ENCODE measurements at regions not wholly inside any gene's neighbourhood (a gene's known extent, or its start where the extent isn't known, plus 50 kb on each side); places are given as distances from the start of the nearest gene placed in this dataset.

DNA sequence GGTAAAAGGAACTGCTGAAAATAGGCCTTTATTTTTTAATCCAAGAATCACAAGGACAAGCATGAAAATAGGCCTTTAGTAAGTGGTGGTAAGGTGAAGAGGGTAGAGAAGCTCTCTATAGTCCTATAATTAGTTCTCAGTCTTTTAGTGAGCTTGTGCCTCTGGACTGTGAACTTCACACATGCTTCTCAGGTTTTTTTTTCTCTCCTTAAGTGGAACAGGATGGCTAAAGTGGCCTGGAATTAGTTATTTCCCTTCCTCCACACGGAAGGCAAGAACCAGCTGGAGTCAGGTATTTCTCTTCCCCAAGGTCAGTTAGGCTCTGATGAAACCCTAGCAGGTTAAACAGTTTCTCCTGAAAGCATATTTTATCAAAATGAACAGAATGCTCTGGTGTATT lies 203.0 kb upstream of the MINDY3 start:
- Histone ChIP-seq H2BK20ac (ENCODE audit: low read depth, low read length) (no peak overlapping the region), H3K4me2 (ENCODE audit: low read depth, low read length) (no peak overlapping the region), H4K5ac (ENCODE audit: low read depth, low read length) (no peak overlapping the region), H4K20me1 (ENCODE audit: insufficient read depth, low read length) (no peaks in the 10 kb centered on the region), H2BK120ac (ENCODE audit: low read depth, low read length) (no peak overlapping the region), H3K36me3 (ENCODE audit: control insufficient read depth, insufficient read depth, low read length) (no peaks in the 10 kb centered on the region), H2AK5ac (ENCODE audit: low read depth, low read length) (no peak overlapping the region), H3K79me1 (ENCODE audit: low read depth in 1 of 2, low read length in 2 of 2) (no peaks in the 10 kb centered on the region), H2AFZ (replicated peaks; ENCODE audit: low read length, poor library complexity) (no peak overlapping the region), H4K8ac (ENCODE audit: low read depth in 2 of 2, low read length in 2 of 2) (no peak overlapping the region), H3K23ac (ENCODE audit: low read depth, low read length) (no peak overlapping the region), H3K18ac (ENCODE audit: low read depth, low read length) (no peak overlapping the region), H2AK9ac (replicated peaks; ENCODE audit: low read depth, low read length, poor library complexity) (no peak overlapping the region), H2BK5ac (ENCODE audit: low read depth, low read length, poor library complexity, severe bottlenecking) (no peak overlapping the region), H3K56ac (ENCODE audit: extremely low read depth, insufficient read depth, low read length) (no peak overlapping the region), H4K91ac (ENCODE audit: insufficient read depth, low read depth, low read length) (no peak overlapping the region), H3K4me3 (ENCODE audit: insufficient read depth, low read depth, low read length) (no peak overlapping the region), H3K27me3 (ENCODE audit: control insufficient read depth, insufficient read depth, low read length) (no peaks in the 10 kb centered on the region), H3K9me3 (ENCODE audit: control insufficient read depth, insufficient read depth, low read length) (0 out of 2 replicates have a peak, but pooled peaks cover 1% of the 10 kb centered on the region), H2BK15ac (ENCODE audit: low read depth, low read length) (no peak overlapping the region), H3K4ac (ENCODE audit: low read depth, low read length) (no peak overlapping the region), H3K9ac (ENCODE audit: low read depth, low read length) (no peak overlapping the region), H3K9me1 (ENCODE audit: insufficient read depth, low read length) (no peaks in the 10 kb centered on the region), H3K4me1 (ENCODE audit: control insufficient read depth, insufficient read depth, low read length) (no peaks in the 10 kb centered on the region), H3K27ac (ENCODE audit: insufficient read depth, low read length) (no peak overlapping the region), H3K14ac (replicated peaks; ENCODE audit: low read depth, low read length) (no peak overlapping the region)
- no peak for TF ChIP-seq NFE2L2 (IDR thresholded peaks at IDR 0.05; ENCODE audit: low read depth, low read length)
- no peak for TF ChIP-seq MAFK (IDR thresholded peaks at IDR 0.05; ENCODE audit: low read depth, low read length)
- TF ChIP-seq ELK1 (IDR thresholded peaks at IDR 0.05; ENCODE audit: borderline replicate concordance, low read depth, low read length) = no peak
- no peak for TF ChIP-seq USF2 (IDR thresholded peaks at IDR 0.05; ENCODE audit: low read depth, low read length)
- TF ChIP-seq MAZ (IDR thresholded peaks at IDR 0.05; ENCODE audit: borderline replicate concordance, low read depth, low read length) = no peak
- TF ChIP-seq RCOR1 (IDR thresholded peaks at IDR 0.05; ENCODE audit: insufficient replicate concordance, low read length) = no peak
- no peak for TF ChIP-seq POLR2A (IDR thresholded peaks at IDR 0.05; ENCODE audit: low read depth, low read length)
- TF ChIP-seq CHD1 (IDR thresholded peaks at IDR 0.05; ENCODE audit: low read depth, low read length) = no peak
- no peak for TF ChIP-seq BHLHE40 (IDR thresholded peaks at IDR 0.05; ENCODE audit: low read depth, low read length)
- TF ChIP-seq FOS (IDR thresholded peaks at IDR 0.05; ENCODE audit: low read depth, low read length) = no peak
- TF ChIP-seq CEBPB (IDR thresholded peaks at IDR 0.05; ENCODE audit: low read depth, low read length) = no peak
- ATAC-seq (ENCODE audit: low read depth) (no peak), DNase-seq (no peak)
- in situ Hi-C loops (cut with MboI; ENCODE audit: low sequenced_read_pairs) = no loop called here
- ChIA-PET POLR2A (ENCODE audit: unreplicated experiment) (no interaction called here), CTCF (no interaction called here)
- WGBS, 2 experiments (ENCODE audit: extremely low coverage in 2 of 2, insufficient read length in 1 of 2) = no CpG with 5 or more reads among the region's 1 CpG
- intact Hi-C loops (cut with micrococcal nuclease) = no loop called here
- dilution Hi-C loops (cut with HindIII; ENCODE audit: low sequenced_read_pairs, unreplicated experiment) = no loop called here
- BruUV-seq (replicated peaks) = no TSS peak

Data from IMR-90 (cell line).